SK-N-MC (cell line): ENCODE measurements at regions not wholly inside any gene's neighbourhood (a gene's known extent, or its start where the extent isn't known, plus 50 kb on each side); places are given as distances from the start of the nearest gene placed in this dataset.

Experiments used
- EZH2 ChIP-seq: fragments of 200-600 bp; sonication (generic); IDR thresholded peaks from one replicate; pipeline ENCODE4 v1.6.1; 2017; ENCODE audit warnings: antibody characterized with exemption
- POLR2AphosphoS5 ChIP-seq: IDR thresholded peaks from 2 replicates; pipeline ENCODE4 v1.6.1; 2012; ENCODE audit warnings: mild to moderate bottlenecking, low read depth, low read length, borderline replicate concordance

GRCh38 chr11:26028393-26028911 is 303.5 kb upstream of the ANO3 start:
- TF ChIP-seq POLR2AphosphoS5 (no peak), EZH2 (no peak)
